Muscle of leg (tissue), 3 donors: ENCODE measurements at regions not wholly inside any gene's neighbourhood (a gene's known extent, or its start where the extent isn't known, plus 50 kb on each side); places are given as distances from the start of the nearest gene placed in this dataset.
"Not testable (repeated sequence)": the region's sequence is repeated elsewhere in the genome, so short reads cannot be mapped to it uniquely, and the experiment has no call there.

Source experiments
- DNase-seq: peaks from one replicate; pipeline ENCODE4 v3.0.0; 2013
- H3K27ac ChIP-seq: one replicate; pipeline ENCODE4 v1.5.1; 2013; ENCODE audit warnings: mild to moderate bottlenecking, low read length, control low read depth
- H3K27me3 ChIP-seq: one replicate; pipeline ENCODE4 v1.6.1; 2013; ENCODE audit warnings: low read length; ENCODE audit not compliant: control insufficient read depth, insufficient read depth
- H3K36me3 ChIP-seq: one replicate; pipeline ENCODE4 v1.6.1; 2013; ENCODE audit warnings: low read length; ENCODE audit not compliant: control insufficient read depth, insufficient read depth
- H3K4me1 ChIP-seq: one replicate; pipeline ENCODE4 v1.6.1; 2013; ENCODE audit warnings: low read length; ENCODE audit not compliant: control insufficient read depth, insufficient read depth
- H3K4me3 ChIP-seq: one replicate; pipeline ENCODE4 v1.5.1; 2013; ENCODE audit warnings: low read length, control low read depth
- H3K9me3 ChIP-seq: replicated peaks from 2 replicates; pipeline ENCODE4 v1.6.1; 2013; ENCODE audit warnings: low read depth, low read length; ENCODE audit not compliant: control insufficient read depth
- WGBS: methylation state at CpG from one replicate; pipeline ENCODE4 v1.1.5; 2013; ENCODE audit warnings: missing lambda C conversion rate; ENCODE audit not compliant: insufficient coverage; 5-methylcytosine and 5-hydroxymethylcytosine counted together

GRCh38 chr11:87506946-87507345 lies 469.2 kb downstream of the TMEM135 start:
- WGBS, result no CpG with 5 or more reads among the region's 6 CpGs
- DNase-seq, H3K27me3 ChIP-seq, H3K4me3 ChIP-seq, H3K4me1 ChIP-seq, H3K27ac ChIP-seq, H3K9me3 ChIP-seq, H3K36me3 ChIP-seq: not testable (repeated sequence)

- no peaks in the 10 kb centered on the region for H3K27me3 ChIP-seq
- no peak for DNase-seq
- H3K4me3 ChIP-seq, result no peak overlapping the region
- no peaks in the 10 kb centered on the region for H3K9me3 ChIP-seq
- WGBS, result no CpG with 5 or more reads among the region's 1 CpG
- no peaks in the 10 kb centered on the region for H3K36me3 ChIP-seq
- no peaks in the 10 kb centered on the region for H3K4me1 ChIP-seq
- H3K27ac ChIP-seq, result no peak overlapping the region
Observed at GRCh38 chr11:87501388-87501787, 463.7 kb downstream of the TMEM135 start.

GRCh38 chr11:87494936-87495335 lies 457.2 kb downstream of the TMEM135 start:
- H3K9me3 ChIP-seq, H3K27me3 ChIP-seq, DNase-seq, H3K4me1 ChIP-seq, H3K4me3 ChIP-seq, H3K36me3 ChIP-seq, H3K27ac ChIP-seq: not testable (repeated sequence)
- WGBS, result 60% methylated on average over 1 of the region's 3 CpGs

GRCh38 chr11:87494026-87494425 lies 456.3 kb downstream of the TMEM135 start:
- H3K4me3 ChIP-seq, H3K27ac ChIP-seq, H3K36me3 ChIP-seq, H3K27me3 ChIP-seq, H3K4me1 ChIP-seq, H3K9me3 ChIP-seq, DNase-seq: not testable (repeated sequence)
- WGBS, result 72% methylated on average over 5 of the region's 7 CpGs

- no CpG with 5 or more reads among the region's 4 CpGs for WGBS
- Histone ChIP-seq H3K4me1 (no peaks in the 10 kb centered on the region), H3K9me3 (no peaks in the 10 kb centered on the region), H3K27me3 (no peaks in the 10 kb centered on the region), H3K27ac (no peak overlapping the region), H3K36me3 (no peaks in the 10 kb centered on the region), H3K4me3 (no peak overlapping the region)
- no peak for DNase-seq
Observed at GRCh38 chr11:87493516-87493915, 455.8 kb downstream of the TMEM135 start.

- no peaks in the 10 kb centered on the region for H3K9me3 ChIP-seq
- no peaks in the 10 kb centered on the region for H3K4me1 ChIP-seq
- H3K4me3 ChIP-seq, result no peak overlapping the region
- WGBS, result 60% methylated on average over 1 of the region's 3 CpGs
- no peak overlapping the region for H3K27ac ChIP-seq
- no peaks in the 10 kb centered on the region for H3K27me3 ChIP-seq
- H3K36me3 ChIP-seq, result no peaks in the 10 kb centered on the region
- no peak for DNase-seq
Observed at GRCh38 chr11:87491381-87491780, 453.6 kb downstream of the TMEM135 start.

GRCh38 chr11:87490671-87491070 lies 452.9 kb downstream of the TMEM135 start:
- no peak overlapping the region for H3K4me3 ChIP-seq
- no peaks in the 10 kb centered on the region for H3K36me3 ChIP-seq
- no peaks in the 10 kb centered on the region for H3K9me3 ChIP-seq
- no peaks in the 10 kb centered on the region for H3K27me3 ChIP-seq
- no peak for DNase-seq
- H3K4me1 ChIP-seq, result no peaks in the 10 kb centered on the region
- H3K27ac ChIP-seq, result no peak overlapping the region

GRCh38 chr11:87484566-87484965 lies 446.8 kb downstream of the TMEM135 start:
- Histone ChIP-seq H3K27ac (no peak overlapping the region), H3K4me3 (no peak overlapping the region), H3K27me3 (no peaks in the 10 kb centered on the region), H3K36me3 (no peaks in the 10 kb centered on the region), H3K9me3 (no peaks in the 10 kb centered on the region), H3K4me1 (no peaks in the 10 kb centered on the region)
- 100% methylated on average over 2 of the region's 3 CpGs for WGBS
- DNase-seq, result no peak

- no peaks in the 10 kb centered on the region for H3K4me1 ChIP-seq
- no peaks in the 10 kb centered on the region for H3K36me3 ChIP-seq
- no peak overlapping the region for H3K4me3 ChIP-seq
- H3K27ac ChIP-seq, result no peak overlapping the region
- H3K27me3 ChIP-seq, result no peaks in the 10 kb centered on the region
- WGBS, result no CpG with 5 or more reads among the region's 2 CpGs
- H3K9me3 ChIP-seq, result no peaks in the 10 kb centered on the region
- no peak for DNase-seq
Observed at GRCh38 chr11:87477321-87477720, 439.6 kb downstream of the TMEM135 start.

GRCh38 chr11:87473174-87473573 lies 435.4 kb downstream of the TMEM135 start:
- no peaks in the 10 kb centered on the region for H3K36me3 ChIP-seq
- no peaks in the 10 kb centered on the region for H3K9me3 ChIP-seq
- DNase-seq, result peak; percentile 65

GRCh38 chr11:87466223-87466622 lies 428.5 kb downstream of the TMEM135 start:
- H3K27me3 ChIP-seq, result no peaks in the 10 kb centered on the region
- H3K27ac ChIP-seq, result no peak overlapping the region
- no CpG with 5 or more reads among the region's 2 CpGs for WGBS
- peak; percentile 92 for DNase-seq
- no peaks in the 10 kb centered on the region for H3K4me1 ChIP-seq
- no peaks in the 10 kb centered on the region for H3K9me3 ChIP-seq
- no peaks in the 10 kb centered on the region for H3K36me3 ChIP-seq
- no peak overlapping the region for H3K4me3 ChIP-seq

More at GRCh38 chr11:87473174-87473573, 435.4 kb downstream of the TMEM135 start:
- 60% methylated on average over 1 of the region's 1 CpG for WGBS
- no peaks in the 10 kb centered on the region for H3K4me1 ChIP-seq
- no peak overlapping the region for H3K4me3 ChIP-seq
- no peak overlapping the region for H3K27ac ChIP-seq
- no peaks in the 10 kb centered on the region for H3K27me3 ChIP-seq
